CD4-positive, alpha-beta T cell treated with Interleukin-21 for 1 hour (primary cell): ENCODE measurements at regions not wholly inside any gene's neighbourhood (a gene's known extent, or its start where the extent isn't known, plus 50 kb on each side); places are given as distances from the start of the nearest gene placed in this dataset.

ENCODE experiments used
- DNase-seq: peaks from one replicate; pipeline ENCODE4 v3.0.0-alpha.2; 2020

GRCh38 chr9:88659126-88659525, 124.1 kb downstream of the NXNL2 start:
- no peak for DNase-seq

DNA sequence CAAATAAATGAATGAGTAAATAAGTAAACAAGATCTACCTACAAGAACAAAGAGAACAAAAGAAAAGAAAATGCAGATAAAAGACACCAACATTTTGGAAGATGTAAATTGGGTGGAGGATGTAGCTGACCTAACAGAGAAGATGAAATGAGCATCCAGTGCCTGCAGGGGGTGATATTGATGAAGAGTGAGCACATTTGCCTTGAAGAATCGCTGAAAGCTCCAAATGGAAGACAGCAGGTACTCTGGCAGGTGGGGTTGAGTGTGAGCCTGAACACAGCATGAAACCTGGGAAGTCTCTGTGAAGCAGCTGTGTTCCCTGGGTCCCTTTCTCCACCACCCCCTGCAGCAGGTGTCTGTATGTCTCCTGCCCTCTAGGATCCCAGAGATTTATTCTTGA, 125.6 kb downstream of the NXNL2 start:
- DNase-seq = no peak

- DNase-seq = no peak
These were observed 126.8 kb downstream of the NXNL2 start for GRCh38 chr9:88661759-88662158.

GRCh38 chr9:88663771-88664419, 128.9 kb downstream of the NXNL2 start:
- DNase-seq = no peak

GRCh38 chr9:88664773-88665172, 129.8 kb downstream of the NXNL2 start:
- DNase-seq = no peak

DNA sequence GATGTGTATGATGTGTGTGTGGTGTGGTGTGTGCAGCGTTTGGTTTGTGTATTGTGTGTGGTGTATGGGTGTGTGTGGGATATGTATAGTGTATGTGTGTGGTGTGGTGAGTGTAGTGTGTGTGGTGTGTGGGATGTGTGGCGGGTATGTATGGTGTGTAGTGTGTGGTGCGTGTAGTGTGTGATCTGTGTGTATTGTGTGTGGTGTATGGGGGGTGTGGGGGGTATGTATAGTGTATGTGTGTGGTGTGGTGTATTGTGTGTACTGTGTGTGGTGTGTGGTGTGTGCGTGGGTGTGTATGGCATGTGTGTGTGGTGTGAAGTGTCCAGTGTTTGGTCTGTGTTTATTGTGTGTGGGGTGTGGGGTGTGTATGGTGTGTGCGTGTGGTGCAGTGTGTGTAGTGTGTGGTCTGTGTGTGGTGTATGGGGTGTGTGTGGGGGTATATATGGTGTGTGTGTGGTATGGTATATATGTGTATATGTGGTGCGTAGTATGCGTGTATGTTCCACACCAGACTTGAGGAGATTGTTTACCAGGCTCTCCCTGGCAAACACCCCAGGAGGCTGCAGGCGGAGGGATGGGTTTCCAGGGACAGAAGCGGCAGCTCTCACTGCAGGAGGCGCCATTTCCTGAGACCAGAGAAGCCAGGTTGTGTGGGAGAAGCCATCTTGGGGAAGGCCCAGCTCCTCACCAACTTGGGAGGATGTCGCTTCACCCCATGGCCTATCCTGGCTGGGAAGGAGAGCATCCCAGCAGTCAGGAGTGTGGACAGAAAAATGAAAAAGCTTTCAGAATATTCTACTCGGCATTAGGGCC, 138.1 kb downstream of the NXNL2 start:
- DNase-seq = no peak

- DNase-seq = no peak
These were observed 138.9 kb downstream of the NXNL2 start for GRCh38 chr9:88673886-88674285.

GRCh38 chr9:88676644-88677043, 141.7 kb downstream of the NXNL2 start:
- no peak for DNase-seq

DNA sequence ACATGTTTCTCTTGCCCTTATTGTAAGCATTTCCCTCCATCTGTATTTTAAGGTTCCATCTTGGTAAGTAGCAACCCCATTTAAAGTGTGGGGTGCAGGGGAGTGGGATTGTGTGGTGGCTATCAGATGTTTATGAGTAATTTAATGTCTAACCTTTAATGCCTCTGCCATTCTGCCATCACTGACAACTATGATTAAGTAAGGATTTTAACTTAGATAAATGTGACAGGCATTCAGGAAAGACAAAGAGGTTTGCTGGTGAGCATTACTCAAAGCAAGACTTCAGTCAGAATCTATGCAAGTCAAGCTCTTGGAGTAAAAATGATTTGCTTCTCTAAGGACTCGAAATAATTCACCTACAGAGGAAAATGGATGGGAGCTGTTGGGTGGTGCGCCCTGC, 143.0 kb downstream of the NXNL2 start:
- DNase-seq = no peak

DNA sequence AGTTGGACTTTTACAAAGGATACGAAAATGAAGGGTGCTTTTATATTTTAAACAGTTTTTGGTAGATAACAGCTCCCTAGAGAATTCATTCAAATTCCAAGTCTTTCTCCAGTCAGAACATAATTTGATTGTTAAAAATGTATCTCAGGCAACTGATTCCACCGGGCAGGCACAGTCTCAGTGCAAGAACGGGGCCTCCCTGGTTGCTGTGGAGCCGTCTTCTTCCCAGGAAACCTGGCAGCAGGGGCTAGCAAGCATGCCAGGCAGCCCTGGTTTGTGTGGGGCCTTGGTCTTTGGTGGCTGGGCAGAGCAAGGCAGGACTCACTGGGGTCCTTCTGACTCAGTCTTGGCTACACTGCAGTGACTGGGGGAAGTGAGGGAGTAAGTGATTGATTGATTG, 143.5 kb downstream of the NXNL2 start:
- no peak for DNase-seq

GRCh38 chr9:88680041-88680440, 145.1 kb downstream of the NXNL2 start:
- DNase-seq = no peak

DNA sequence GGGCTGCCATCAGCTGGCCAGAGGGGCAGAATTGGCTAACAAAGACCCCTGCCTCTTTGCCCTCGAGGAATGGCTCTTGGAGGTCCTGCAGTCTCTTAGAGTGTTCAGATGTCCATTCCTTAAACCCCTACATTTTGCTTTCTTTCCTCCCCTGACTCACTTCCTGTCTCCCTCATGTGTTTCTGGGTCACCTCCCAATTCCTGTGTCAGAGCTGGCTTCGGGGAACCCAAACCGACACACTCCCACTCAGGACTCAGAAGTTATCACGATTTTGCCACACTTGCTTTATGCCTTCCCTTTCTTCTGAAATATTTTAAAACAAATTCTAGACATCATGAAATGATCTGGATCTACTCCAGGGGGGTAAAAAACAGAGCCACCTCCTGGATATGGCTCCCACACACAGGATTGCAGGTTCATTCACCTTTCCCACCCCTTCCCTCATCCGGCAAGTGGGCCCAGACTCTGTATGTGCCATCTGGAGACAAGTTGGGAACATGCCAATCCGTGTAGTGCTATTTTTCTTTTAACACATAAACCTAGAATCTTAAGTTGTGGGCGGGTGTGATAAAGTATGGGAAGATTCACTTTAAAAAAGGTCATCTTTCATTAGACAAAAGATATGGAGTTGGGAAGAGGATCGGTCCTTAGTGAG, 145.7 kb downstream of the NXNL2 start:
- DNase-seq = no peak

DNA sequence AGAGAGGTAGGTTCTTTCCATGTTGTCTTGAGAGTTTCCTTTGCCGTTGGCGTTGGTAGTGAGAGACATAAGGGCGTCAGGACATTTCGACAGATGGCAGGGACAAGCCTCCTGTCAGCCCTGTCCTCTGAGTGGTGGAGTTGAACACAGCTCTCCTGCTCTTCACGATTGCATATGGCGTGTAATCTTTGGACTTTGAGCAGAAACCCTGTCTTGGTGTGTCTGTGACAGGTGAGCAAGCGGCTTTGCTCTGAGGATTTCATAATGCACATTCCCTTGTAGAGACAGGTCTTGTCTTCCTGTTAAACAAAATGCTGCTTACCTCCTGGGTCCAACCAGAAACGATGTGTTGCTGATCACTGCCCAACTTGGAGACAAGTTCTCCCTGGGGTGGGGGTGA, 146.5 kb downstream of the NXNL2 start:
- DNase-seq = no peak

- no peak for DNase-seq
These were observed 147.5 kb downstream of the NXNL2 start for GRCh38 chr9:88682431-88682831.

- DNase-seq = no peak
These were observed 149.1 kb downstream of the NXNL2 start for GRCh38 chr9:88684046-88684445.

- no peak for DNase-seq
These were observed 149.9 kb downstream of the NXNL2 start for GRCh38 chr9:88684845-88685244.

DNA sequence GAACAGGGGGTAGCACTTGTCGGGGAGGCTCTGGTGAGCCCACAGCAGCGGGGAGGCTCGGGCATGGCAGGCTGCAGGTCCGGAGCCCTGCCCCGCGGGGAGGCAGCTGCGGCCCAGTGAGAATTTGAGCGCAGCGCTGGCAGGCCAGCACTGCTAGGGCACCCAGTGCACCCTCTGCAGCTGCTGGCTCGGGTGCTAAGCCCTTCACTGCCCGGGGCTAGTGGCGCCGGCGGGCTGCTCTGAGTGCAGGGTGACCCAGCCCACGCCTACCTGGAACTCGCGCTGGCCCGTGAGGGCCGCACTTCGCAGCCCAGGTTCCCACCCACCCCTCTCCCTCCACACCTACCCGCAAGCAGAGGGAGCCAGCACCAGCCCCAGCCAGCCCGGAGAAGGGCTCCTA, 151.0 kb downstream of the NXNL2 start:
- DNase-seq = no peak

GRCh38 chr9:88689509-88690298, 154.7 kb downstream of the NXNL2 start:
- DNase-seq = no peak

DNA sequence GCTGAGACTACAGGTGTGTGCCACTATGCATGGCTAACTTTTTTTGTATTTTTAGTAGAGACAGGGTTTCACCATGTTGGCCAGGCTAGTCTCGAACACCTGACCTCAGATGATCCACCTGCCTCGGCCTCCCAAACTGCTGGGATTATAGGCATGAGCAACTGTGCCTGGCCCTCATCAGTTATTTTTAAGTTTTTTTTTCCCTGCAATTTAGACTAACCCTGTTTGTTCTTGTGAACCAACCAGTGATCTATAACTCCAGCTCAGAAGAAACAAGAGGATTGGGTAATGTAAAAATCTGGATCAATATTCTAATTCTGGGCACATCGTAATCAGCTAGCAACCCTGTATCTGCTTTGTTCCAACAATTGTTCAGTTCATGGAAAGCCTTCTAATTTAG, 155.7 kb downstream of the NXNL2 start:
- DNase-seq = no peak

DNA sequence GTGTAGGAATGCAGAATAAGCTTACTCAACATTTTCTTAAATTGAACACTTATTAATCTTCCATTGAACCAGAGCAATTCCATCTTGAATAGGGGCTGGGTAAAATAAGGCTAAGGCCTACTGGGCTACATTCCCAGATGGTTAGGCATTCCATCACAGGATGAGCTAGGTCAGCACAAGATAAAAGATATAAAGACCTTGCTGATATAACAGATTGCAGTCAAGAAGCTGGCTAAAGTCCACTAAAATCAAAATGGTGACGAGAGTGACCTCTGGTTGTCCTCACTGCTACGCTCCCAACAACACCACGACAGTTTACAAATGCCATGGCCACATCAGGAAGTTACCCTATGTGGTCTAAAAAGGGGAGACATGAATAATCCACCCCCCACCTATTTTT, 156.1 kb downstream of the NXNL2 start:
- no peak for DNase-seq

- DNase-seq = no peak
These were observed 156.8 kb downstream of the NXNL2 start for GRCh38 chr9:88691811-88692210.

- DNase-seq = no peak
These were observed 157.8 kb downstream of the NXNL2 start for GRCh38 chr9:88692827-88693226.

GRCh38 chr9:88694625-88695024, 159.6 kb downstream of the NXNL2 start:
- no peak for DNase-seq
